ENCODE measurements at regions not wholly inside any gene's neighbourhood (a gene's known extent, or its start where the extent isn't known, plus 50 kb on each side); places are given as distances from the start of the nearest gene placed in this dataset.

GRCh38 chr5:82549263-82549662, 271.1 kb upstream of the RPS23 start:
- no peak overlapping the region for H3K9ac ChIP-seq (ENCODE audit: low read length)
- H3K4me1 ChIP-seq (ENCODE audit: low read length), result no peaks in the 10 kb centered on the region
- no peaks in the 10 kb centered on the region for H3K79me2 ChIP-seq (ENCODE audit: low read length)
- no peaks in the 10 kb centered on the region for H3K9me3 ChIP-seq (ENCODE audit: insufficient read depth, low read length)
- TF ChIP-seq CTCF (IDR thresholded peaks at IDR 0.05; ENCODE audit: low read depth, low read length) (no peak), EZH2phosphoT487 (IDR thresholded peaks at IDR 0.05; ENCODE audit: low read depth) (no peak)
- H3K4me3 ChIP-seq (ENCODE audit: low read length), result no peak overlapping the region
- H3K36me3 ChIP-seq (replicated peaks; ENCODE audit: low read depth, low read length), result no peaks in the 10 kb centered on the region
- no peak overlapping the region for H2AFZ ChIP-seq (ENCODE audit: low read depth, low read length)
- H3K27me3 ChIP-seq (ENCODE audit: low read depth, low read length), result no peaks in the 10 kb centered on the region
- H3K27ac ChIP-seq (ENCODE audit: low read length), result no peak overlapping the region
- no peaks in the 10 kb centered on the region for H4K20me1 ChIP-seq (ENCODE audit: insufficient read depth, low read length)
- no peak overlapping the region for H3K4me2 ChIP-seq (ENCODE audit: low read length)

DNA sequence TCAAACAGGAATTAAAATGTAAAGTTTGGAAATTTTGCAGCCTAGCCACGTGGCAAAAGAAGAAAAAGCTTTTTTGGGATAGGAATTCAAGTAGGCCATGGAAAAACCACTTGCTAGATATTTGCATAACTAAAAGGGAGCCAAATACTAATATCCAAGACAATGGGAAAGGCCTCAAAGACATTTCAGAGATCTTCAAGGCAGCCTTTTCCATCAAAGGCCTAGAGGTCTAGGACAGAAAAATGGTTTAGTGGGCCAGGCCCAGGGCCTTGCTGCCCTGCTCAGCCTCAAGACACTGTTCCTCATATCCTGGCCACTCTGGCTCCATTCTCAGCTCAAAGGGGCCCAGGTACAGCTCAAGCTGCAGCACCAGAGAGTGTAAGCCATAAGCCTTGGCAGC, 265.9 kb upstream of the RPS23 start:
- no peak overlapping the region for H3K9ac ChIP-seq (ENCODE audit: low read length)

DNA sequence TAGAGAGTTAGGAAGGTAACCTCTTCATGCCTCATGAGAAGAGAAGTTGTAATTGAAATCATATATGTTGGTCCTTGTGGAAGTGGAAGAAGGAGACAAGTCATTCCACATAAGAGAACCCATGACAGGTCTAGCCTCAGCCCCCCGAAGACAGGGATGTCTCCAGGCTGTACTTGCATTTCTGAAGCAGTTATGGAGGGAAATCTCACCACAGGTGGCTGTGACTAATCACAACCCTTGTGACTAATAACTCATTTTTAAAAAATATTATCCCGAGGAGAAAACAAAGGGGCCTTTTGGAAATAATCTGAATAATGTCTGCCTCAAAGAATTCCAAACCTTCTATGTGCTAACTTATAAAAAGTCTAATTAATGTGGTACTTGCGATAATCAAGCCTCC, 262.1 kb upstream of the RPS23 start:
- Histone ChIP-seq H3K36me3 (replicated peaks; ENCODE audit: low read depth, low read length) (no peaks in the 10 kb centered on the region), H2AFZ (ENCODE audit: low read depth, low read length) (no peak overlapping the region), H3K27ac (ENCODE audit: low read length) (no peak overlapping the region), H3K4me2 (ENCODE audit: low read length) (no peak overlapping the region), H4K20me1 (ENCODE audit: insufficient read depth, low read length) (no peaks in the 10 kb centered on the region), H3K79me2 (ENCODE audit: low read length) (no peaks in the 10 kb centered on the region), H3K4me1 (ENCODE audit: low read length) (no peaks in the 10 kb centered on the region), H3K9ac (ENCODE audit: low read length) (no peak overlapping the region), H3K4me3 (ENCODE audit: low read length) (no peak overlapping the region), H3K27me3 (ENCODE audit: low read depth, low read length) (no peaks in the 10 kb centered on the region), H3K9me3 (ENCODE audit: insufficient read depth, low read length) (no peaks in the 10 kb centered on the region)
- no peak for TF ChIP-seq EZH2phosphoT487 (IDR thresholded peaks at IDR 0.05; ENCODE audit: low read depth)
- no peak for TF ChIP-seq CTCF (IDR thresholded peaks at IDR 0.05; ENCODE audit: low read depth, low read length)

More for the DNA sequence above, 265.9 kb upstream of the RPS23 start:
- Histone ChIP-seq H3K4me2 (ENCODE audit: low read length) (no peak overlapping the region), H4K20me1 (ENCODE audit: insufficient read depth, low read length) (no peaks in the 10 kb centered on the region), H3K36me3 (replicated peaks; ENCODE audit: low read depth, low read length) (no peaks in the 10 kb centered on the region), H3K4me1 (ENCODE audit: low read length) (no peaks in the 10 kb centered on the region), H2AFZ (ENCODE audit: low read depth, low read length) (no peak overlapping the region), H3K9me3 (ENCODE audit: insufficient read depth, low read length) (no peaks in the 10 kb centered on the region), H3K4me3 (ENCODE audit: low read length) (no peak overlapping the region), H3K27me3 (ENCODE audit: low read depth, low read length) (no peaks in the 10 kb centered on the region), H3K27ac (ENCODE audit: low read length) (no peak overlapping the region), H3K79me2 (ENCODE audit: low read length) (no peaks in the 10 kb centered on the region)
- TF ChIP-seq EZH2phosphoT487 (IDR thresholded peaks at IDR 0.05; ENCODE audit: low read depth) (no peak), CTCF (IDR thresholded peaks at IDR 0.05; ENCODE audit: low read depth, low read length) (no peak)

GRCh38 chr5:82538339-82539034, 260.3 kb upstream of the RPS23 start:
- Histone ChIP-seq H3K9ac (ENCODE audit: low read length) (no peak overlapping the region), H3K27ac (ENCODE audit: low read length) (no peak overlapping the region), H3K4me3 (ENCODE audit: low read length) (no peak overlapping the region), H4K20me1 (ENCODE audit: insufficient read depth, low read length) (no peaks in the 10 kb centered on the region), H3K4me2 (ENCODE audit: low read length) (no peak overlapping the region), H3K36me3 (replicated peaks; ENCODE audit: low read depth, low read length) (no peaks in the 10 kb centered on the region), H3K79me2 (ENCODE audit: low read length) (no peaks in the 10 kb centered on the region), H2AFZ (ENCODE audit: low read depth, low read length) (no peak overlapping the region), H3K4me1 (ENCODE audit: low read length) (no peaks in the 10 kb centered on the region), H3K27me3 (ENCODE audit: low read depth, low read length) (no peaks in the 10 kb centered on the region), H3K9me3 (ENCODE audit: insufficient read depth, low read length) (no peaks in the 10 kb centered on the region)
- TF ChIP-seq CTCF (IDR thresholded peaks at IDR 0.05; ENCODE audit: low read depth, low read length), result no peak
- no peak for TF ChIP-seq EZH2phosphoT487 (IDR thresholded peaks at IDR 0.05; ENCODE audit: low read depth)
